ENCODE measurements at regions not wholly inside any gene's neighbourhood (a gene's known extent, or its start where the extent isn't known, plus 50 kb on each side); places are given as distances from the start of the nearest gene placed in this dataset.

DNA sequence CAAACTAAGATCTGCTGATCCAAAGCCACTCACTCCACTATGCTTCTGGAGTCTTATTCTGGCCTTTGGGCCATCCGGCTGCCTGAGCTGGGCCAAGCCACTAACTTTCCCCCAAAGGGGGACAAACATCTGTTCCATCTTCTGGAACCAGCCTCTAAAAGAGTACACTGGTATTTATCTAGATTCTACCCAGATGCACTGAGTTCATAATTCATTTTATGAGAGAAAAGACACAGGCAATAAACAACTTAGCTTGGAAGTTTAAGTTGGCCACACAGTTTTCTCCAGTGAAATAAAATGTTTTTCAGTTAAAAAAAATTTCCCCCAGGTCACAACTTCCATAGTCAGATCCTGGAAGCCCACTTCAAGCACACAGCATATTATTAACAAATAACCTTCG is 80.1 kb upstream of the ARHGEF3 start:
- TF ChIP-seq, protein P1, sequence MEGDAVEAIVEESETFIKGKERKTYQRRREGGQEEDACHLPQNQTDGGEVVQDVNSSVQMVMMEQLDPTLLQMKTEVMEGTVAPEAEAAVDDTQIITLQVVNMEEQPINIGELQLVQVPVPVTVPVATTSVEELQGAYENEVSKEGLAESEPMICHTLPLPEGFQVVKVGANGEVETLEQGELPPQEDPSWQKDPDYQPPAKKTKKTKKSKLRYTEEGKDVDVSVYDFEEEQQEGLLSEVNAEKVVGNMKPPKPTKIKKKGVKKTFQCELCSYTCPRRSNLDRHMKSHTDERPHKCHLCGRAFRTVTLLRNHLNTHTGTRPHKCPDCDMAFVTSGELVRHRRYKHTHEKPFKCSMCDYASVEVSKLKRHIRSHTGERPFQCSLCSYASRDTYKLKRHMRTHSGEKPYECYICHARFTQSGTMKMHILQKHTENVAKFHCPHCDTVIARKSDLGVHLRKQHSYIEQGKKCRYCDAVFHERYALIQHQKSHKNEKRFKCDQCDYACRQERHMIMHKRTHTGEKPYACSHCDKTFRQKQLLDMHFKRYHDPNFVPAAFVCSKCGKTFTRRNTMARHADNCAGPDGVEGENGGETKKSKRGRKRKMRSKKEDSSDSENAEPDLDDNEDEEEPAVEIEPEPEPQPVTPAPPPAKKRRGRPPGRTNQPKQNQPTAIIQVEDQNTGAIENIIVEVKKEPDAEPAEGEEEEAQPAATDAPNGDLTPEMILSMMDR (IDR thresholded peaks at IDR 0.05; ENCODE audit: extremely low read depth, missing control alignments): no peak
- no peak for DNase-seq (ENCODE audit: low spot score)

DNA sequence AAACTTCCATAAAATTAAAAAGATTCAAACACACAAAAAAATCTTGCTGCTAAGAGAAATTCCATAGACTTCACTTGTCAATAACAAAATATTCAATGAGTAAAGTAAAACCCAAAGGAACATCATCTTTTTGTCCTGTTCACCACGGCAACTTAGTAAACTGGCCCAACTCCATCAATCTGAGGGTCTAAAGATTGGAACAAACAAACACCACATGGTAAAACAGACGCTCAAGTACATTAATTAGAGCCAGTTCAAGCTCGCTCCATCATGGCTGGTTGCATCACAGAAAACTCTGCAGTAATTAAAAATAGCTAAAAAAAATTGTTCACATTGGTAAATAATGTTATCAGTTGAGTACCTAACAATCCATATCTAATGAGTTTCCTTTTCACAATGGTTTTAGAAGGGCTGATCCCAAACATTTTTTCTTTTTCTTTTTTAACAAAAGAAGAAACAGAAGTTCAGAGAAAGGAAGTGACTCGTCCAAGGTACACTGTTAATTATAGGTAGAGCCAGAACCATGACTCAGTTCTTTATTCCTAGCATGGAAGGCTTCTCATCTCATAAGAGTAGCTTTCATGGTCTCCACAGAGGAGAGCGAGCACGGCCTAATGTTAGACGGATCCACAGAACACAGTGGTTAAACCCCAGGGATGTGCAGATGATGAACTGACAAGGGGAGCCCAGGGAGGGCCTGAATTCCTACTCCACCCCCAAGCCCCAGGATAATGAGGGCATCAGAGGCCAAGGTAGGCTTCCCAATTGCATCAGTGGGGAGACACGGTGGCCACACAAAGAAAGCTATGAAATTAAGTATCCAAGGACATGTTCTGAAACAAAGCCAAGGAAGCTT is 79.2 kb upstream of the ARHGEF3 start:
- DNase-seq (ENCODE audit: low spot score): no peak

DNA sequence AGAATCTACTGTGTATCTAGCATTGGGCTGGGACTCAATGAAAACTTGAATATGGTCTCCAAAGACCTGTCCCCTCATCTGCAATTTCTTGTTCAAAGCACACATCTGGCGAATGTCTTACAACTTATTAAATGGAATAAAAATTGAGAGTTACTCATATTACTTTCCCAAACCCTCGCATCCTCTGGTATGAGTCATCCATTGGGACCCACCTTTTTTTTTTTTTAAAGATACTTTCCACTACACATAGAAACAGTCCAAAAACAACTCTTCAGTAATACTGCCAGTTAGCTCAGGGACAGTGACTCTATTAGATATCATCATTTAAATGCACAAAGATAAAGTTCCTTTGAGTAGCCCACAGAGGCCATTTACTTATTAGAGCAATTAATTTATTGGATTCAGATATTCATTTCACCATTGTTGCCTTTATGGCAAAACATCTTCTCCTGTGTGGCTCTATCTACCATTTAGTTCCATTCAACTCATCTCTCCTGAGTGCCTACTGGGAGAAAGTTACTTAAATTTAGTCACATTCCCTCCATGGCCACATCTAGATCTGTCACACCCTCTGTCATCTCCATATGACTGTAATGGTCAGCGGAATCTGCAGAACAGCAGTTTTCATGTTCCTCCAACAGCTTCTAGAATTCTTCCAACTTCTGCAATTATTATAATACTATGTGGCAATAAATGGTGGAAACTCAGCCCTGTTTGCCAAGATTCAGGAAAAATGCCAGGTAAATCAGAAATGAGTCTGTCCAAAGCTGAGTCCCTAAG is 77.9 kb upstream of the ARHGEF3 start:
- DNase-seq (ENCODE audit: low spot score): no peak
- TF ChIP-seq, protein P1 (IDR thresholded peaks at IDR 0.05; ENCODE audit: extremely low read depth, missing control alignments): no peak

More for the DNA sequence above, 79.2 kb upstream of the ARHGEF3 start:
- TF ChIP-seq, protein P1 (IDR thresholded peaks at IDR 0.05; ENCODE audit: extremely low read depth, missing control alignments): no peak

GRCh38 chr3:56878074-56878473 is 76.3 kb upstream of the ARHGEF3 start:
- DNase-seq (ENCODE audit: low spot score): peak; percentile 58
- TF ChIP-seq, protein P1 (IDR thresholded peaks at IDR 0.05; ENCODE audit: extremely low read depth, missing control alignments): no peak

GRCh38 chr3:56876916-56877315 is 75.2 kb upstream of the ARHGEF3 start:
- DNase-seq (ENCODE audit: low spot score): no peak
- TF ChIP-seq, protein P1 (IDR thresholded peaks at IDR 0.05; ENCODE audit: extremely low read depth, missing control alignments): no peak

DNA sequence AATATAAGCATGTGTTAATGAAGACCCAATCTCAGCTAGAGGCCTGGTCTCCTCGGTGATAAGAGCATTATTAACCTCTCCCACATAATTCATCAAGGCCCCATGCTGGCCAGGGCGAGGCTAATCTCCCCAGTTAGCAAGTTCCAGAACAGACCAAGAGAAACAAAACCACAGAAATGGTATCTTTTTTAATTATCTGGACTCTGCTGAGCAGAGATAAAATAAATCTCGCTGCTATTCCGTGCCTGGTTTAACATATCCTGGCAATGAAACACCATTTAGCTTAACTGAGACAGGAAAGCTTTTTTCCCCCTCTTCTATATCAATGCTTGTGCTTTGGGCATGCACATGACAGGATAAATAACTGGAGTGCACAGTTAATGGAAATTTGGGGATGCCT is 72.5 kb upstream of the ARHGEF3 start:
- no peak for DNase-seq (ENCODE audit: low spot score)
- TF ChIP-seq, protein P1 (IDR thresholded peaks at IDR 0.05; ENCODE audit: extremely low read depth, missing control alignments): no peak

DNA sequence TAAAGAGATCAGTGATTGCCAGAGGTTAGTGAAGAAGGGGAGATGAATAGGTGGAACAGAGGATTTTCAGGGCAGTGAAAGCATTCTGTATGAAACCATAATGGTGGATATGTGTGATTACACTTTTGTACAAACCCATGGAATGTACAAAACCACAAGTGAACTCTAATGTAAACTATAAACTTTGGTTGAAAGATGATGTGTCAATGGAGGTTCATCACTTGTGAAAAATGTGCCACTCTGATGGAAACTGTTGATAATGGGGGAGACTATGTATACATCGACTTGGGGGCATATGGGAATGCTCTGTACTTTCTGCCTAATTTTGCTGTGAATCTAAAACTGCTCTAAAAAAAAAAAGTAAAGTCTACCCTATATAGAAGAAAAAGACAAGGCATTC is 68.7 kb upstream of the ARHGEF3 start:
- TF ChIP-seq, protein P1 (IDR thresholded peaks at IDR 0.05; ENCODE audit: extremely low read depth, missing control alignments): no peak
- DNase-seq (ENCODE audit: low spot score): no peak
